HG03460 (cell line): ENCODE measurements at regions not wholly inside any gene's neighbourhood (a gene's known extent, or its start where the extent isn't known, plus 50 kb on each side); places are given as distances from the start of the nearest gene placed in this dataset.
"Not testable (repeated sequence)": the region's sequence is repeated elsewhere in the genome, so short reads cannot be mapped to it uniquely, and the experiment has no call there.

ENCODE experiments used
- ATAC-seq: cut with Tn5 transposase; IDR thresholded peaks from one replicate; pipeline ENCODE4 v1.9.1; 2021; ENCODE audit not compliant: unreplicated experiment

DNA sequence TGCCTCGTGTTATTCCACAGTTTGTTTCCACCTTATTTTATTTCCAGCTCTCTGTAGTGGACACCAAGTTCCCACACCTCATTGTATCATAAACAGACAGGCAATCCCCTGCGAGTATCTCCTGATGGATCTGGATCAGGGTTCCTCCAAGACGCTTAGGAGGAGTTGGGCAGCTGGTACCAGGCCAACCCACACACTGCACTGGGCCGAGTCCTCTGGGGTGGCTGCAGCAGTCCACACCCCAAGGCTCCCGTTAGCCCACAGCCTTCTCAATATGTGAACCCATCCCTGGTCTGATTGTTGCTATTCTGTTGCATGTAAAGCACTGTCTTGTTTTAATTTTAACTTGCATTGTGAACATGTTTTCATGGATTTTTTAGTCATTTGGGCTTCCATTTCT, 178.8 kb upstream of the RAB6C start:
- ATAC-seq = no peak

DNA sequence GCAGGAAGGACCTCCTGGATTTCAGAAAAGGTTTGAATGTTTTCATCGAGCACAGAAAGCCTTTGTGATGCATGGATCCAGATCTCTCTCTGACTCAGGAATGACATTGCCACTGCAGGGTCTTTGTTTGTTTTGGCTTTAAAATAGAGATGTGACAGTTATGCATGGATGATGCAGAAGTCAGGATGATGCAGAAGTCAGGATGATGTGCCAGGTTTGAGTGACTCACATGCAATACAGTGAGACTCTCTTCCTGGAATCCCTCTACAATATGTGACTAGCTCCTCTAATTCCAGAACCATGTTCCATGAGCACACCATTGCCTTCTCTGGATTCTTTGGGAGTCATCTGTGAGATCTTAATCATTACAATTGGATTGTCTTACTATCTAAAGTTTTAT, 177.9 kb upstream of the RAB6C start:
- no peak for ATAC-seq

DNA sequence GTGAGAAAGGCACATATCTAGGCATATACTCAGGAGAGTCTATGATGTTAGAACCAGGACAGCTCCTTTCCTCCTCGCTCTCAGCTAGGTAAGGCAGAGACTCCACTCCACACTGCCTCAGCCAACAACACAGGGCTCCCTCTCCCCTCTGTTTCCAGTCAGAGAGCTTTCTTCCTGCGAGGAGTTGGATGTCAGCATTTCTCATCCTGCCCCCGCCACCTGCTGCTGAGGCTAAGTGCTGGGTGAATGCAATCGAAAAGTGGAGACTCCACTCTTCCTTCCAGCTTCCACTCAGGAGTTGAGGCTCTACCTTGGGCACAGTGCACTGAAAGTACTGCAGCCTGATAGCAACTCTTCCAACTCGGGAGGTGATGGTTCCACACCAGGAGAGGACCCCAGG, 177.2 kb upstream of the RAB6C start:
- ATAC-seq = no peak

DNA sequence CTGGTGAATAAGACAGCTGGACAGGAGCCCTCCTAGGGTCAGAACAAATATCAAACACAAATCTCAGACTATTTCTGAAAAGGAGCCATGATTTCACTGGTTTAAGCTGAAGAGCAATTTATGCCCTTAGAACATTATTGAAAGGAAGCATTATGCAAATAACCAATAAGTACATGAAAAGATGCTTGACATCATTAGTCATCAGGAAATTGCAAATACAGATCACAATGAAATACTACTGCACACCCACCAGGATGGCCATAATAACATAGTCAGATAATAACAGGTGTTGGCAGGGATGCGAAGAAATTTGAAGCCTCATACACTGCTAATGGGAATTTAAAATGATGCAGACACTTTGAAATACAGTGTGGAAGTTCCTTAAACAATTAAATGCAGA, 176.4 kb upstream of the RAB6C start:
- no peak for ATAC-seq

DNA sequence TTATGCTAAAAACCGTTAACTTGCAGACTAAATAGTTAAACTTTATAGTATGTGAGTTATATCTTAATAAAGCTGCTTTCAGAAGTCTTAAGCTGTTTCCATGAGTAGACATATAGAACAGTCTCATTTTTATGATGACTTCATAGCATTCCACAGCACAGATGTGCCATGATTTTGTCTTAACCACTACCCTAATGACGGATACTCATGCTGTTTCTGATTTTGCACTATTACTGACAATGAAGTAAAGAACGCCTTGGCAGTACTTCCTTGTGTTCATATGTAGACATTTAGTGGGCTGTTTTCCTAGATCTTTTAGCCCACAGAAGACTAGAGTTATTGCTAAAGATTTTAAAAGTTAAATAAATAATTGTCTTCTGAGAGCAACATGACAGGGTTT, 175.6 kb upstream of the RAB6C start:
- ATAC-seq = no peak

DNA sequence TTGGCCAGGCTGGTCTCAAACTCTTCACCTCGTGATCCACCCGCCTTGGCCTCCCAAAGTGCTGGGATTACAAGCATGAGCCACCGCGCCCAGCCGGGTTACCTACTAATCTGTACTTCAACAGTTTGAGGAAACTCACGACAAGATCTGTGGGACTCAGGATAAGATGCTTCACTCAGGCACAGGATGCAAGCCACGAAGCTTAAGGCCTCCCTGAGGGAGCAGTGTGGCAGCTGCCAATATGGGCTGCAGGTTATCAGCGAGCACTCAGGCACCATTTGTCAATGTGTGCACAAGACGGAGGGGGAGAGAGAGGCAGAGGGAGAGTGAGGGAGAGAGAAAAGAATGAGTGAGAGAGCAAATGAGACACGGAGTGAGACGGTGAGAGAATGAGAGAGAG, 173.6 kb upstream of the RAB6C start:
- ATAC-seq = no peak

DNA sequence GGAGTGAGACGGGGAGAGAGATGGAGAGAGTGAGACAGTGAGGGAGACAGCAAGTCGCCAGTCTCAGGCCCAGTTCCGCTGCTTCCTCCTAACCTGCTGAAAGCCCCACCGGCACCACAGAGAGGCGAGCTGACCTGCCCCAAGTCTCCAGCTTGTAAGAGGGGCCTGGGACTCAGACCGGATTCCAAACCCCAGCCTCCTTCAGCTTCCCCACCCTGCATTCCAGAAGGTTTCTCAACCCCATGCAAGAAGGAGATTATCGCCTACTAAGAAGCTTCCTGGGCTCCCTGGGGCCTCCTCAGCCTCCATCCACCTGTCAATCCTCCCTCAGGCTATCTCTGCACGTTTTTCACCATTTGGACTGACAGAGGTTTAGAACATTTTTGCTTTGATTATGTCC, 173.1 kb upstream of the RAB6C start:
- ATAC-seq = no peak

DNA sequence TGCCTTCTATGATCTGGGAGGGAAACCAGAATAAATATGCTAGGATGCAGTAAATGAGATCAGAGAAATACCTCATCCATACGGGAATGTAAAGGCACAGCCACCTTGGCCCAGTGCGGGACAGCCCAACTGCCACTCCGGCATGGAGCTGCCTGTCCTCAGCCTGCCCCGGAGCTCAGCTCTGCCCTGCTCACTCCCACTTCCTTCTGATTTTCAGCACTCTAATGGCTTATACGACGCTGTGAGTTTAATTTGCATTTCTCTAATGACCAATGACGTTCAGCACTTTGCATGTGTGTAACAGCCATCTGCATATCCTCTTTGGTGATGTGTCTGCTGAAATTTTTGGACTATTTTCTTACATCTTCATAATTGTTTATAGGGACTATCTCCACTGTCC, 172.5 kb upstream of the RAB6C start:
- ATAC-seq = no peak

DNA sequence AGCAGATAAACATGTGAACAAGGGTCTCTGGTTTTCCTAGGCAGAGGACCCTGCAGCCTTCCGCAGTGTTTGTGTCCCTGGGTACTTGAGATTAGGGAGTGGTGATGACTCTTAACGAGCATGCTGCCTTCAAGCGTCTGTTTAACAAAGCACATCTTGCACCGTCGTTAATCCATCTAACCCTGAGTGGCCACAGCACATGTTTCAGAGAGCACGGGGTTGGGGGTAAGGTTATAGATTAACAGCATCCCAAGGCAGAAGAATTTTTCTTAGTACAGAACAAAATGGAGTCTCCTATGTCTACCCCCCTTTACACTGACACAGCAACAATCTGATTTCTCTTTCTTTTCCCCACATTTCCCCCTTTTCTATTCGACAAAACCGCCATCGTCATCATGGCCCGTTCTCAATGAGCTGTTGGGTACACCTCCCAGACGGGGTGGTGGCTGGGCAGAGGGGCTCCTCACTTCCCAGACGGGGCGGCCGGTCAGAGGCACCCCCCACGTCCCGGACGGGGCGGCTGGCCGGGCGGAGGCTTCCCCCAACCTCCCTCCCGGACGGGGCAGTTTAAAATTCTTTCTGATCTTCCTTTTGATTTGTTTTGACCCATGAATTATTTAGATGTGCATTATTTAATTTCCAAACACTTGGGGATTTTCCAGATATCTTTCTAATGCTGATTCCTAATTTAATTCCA, 171.7 kb upstream of the RAB6C start:
- ATAC-seq = not testable (repeated sequence)

DNA sequence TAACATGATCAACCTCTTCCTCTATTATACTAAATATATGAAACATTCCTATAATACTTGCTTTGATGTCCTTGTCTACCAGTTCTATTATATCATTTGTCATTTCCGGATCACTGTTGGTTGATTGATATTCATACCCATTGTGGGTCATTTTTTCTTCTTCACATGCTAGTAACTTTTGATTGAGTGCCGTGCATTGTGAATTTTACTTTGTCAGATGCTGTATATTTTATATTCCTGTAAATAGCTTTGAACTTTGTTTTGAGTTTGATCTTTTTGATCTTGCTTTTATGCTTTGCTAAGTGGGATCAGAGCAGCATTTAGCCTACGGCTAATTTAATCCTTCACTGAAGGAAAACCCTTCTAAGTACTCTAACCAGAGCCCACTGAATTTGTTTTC, 168.9 kb upstream of the RAB6C start:
- ATAC-seq = no peak

DNA sequence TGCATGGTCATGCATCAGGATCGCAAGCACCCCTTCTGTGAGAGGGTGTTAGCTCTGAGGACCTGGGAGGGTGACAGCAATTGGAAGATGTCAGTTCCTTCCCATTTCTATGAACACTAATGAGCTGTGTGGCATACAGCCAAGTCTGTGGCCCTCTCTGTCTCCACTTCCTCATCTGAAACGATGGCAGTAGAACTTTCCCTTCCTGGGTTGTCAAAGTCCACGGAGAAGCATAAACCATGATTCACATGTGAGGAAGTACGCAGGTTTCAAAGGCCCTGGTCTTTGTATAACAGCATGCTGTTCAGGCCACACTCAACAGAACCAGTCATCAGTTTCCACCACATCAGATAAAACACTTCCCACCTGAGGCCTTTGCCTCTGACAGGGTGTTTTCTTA, 167.4 kb upstream of the RAB6C start:
- ATAC-seq = peak; percentile 74

DNA sequence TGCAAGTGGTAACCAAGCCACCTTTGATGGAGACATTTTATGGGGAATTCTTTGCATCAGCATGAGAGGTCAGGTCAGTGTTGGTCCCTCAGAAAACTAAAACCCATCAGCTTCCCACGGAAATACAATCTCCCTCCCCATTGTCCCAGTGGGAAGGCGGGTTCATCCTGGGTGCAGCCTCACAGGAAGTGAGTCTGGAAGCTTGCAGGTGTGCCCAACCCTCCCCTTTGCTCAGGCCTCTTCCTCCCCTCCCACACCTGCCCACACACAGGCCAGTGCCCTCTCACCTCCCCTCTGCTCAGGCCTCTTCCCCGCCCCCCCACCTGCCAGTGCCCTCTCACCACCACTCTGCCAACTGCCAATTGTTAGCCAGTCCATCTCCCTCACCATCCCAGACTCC, 166.8 kb upstream of the RAB6C start:
- no peak for ATAC-seq

DNA sequence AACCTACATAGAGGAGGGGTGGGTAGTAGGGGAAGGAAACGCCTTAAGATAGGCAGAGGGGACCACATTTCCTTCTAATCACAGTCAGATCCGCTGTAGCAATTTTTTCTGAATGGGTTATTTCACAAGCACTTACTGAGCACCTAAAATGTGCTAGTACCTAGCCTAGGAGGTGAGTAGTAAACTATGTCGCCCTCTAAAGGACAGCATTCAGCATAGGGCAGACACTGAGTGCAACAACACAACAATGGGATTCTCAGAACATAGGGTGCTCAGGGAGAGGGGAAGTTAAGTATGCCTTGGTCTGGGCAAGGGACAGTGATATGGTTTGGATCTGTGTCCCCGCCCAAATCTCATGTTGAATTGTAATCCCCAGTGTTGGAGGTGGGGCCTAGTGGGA, 166.1 kb upstream of the RAB6C start:
- no peak for ATAC-seq

DNA sequence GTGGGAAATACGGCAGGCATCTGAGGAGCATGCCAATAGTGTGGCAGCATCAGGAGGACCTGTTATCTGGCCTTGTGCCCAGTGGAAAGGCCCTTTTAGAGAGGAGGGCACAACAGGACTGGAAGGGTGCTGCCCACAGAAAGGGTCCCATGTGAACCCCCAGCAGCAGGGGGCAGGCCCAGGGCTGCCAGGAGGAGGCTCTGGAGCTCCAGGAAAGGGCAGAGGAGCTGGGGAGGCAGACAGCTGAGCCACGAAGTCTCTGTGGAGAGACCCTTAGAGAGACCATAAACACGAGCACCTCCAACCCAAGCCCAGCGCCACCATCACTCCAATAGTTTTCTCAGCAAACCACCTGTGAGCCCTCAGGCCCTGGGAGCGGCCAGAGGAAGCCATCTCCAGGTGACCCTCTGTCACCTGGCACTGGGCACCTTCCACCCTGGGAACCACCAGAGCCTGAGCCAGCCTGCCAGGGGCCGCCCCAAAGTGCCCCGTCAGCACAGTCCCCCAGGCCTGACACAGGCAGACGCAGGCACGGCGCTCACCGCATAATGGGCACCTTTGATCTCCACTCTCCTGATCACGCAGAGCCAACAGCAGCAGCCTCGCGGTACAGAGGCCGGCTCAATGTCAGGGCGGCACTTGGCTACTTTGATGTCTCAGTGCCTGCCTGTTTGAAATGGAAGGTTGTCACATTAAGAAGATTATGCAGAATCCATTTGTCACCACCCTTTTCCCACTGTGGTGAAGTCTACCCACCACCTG, 162.5 kb upstream of the RAB6C start:
- no peak for ATAC-seq

DNA sequence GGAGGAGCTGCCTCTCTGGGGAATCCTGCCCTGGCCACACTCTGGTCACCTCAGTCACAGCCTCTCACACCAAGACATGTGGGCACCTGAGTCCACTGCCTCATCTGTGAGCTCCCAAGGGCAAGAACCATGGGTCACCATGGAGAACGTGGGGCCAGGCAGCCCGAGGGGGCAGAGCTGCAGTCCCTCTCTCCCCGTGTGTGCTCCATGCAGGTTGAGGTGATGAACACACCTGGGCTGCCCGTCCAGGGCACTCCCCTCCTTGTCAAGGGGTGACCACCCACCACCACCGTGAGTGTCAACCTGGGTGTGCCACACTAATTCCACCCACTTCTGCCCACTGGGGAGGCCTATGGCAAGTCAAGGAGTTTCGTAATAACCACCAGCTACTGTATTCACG, 159.6 kb upstream of the RAB6C start:
- ATAC-seq = no peak

DNA sequence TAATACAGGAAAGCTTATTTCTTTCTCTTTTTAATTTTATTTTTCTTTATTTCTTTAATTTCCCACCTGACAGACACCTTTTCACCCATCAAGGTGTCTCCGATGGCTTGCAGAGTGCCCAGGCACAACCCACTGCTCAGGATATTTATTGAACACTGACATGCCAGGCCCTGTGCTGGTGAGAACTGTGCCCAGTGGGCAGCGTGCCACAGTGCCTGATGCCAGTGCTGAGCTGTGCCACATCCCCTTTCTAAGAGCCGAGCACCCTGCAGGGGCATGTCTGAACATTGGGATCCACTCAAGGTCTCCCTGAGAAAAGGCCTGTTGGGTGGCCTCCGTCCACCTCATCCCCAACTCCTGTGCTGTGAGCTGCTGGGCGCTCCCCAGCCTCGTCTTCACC, 158.6 kb upstream of the RAB6C start:
- ATAC-seq = no peak

DNA sequence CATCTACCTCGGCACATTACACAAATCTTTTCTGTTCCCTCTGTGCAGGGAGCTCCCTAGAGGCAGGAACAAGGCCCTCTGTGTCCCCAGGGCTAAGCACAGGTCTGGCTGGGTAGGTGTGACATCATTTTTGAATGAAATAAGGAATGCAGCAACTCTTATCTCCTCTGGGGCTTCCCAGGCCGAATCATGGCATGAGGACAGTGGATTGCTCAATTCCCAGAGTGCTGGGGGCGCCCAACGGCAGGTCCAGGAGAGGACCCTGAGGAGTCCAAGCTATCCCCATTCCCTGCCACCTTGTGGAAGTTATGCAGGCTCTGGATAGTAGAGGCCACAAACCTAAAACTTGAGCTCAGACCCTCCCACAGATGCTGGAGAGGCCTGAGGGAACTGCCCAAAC, 158.0 kb upstream of the RAB6C start:
- ATAC-seq = no peak

DNA sequence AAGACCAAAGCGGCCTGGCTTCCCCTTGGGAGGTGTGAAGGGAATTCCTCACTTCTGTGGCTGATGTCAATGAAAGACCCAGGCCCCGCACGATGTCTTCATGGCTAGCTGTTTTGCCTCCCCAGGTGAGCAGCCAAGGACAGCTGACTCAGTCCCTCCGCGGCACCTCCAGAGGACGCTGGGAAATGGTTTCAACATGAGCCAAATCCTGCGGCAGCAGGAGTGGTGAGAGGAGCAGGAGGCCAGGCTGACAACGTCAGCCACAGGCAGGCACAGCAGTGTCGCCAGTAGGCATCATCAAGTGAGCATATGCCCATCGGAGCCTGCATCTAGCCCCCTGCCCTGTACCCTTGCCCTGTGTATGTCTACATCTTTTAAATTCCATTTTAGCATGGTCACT, 156.4 kb upstream of the RAB6C start:
- ATAC-seq = no peak

DNA sequence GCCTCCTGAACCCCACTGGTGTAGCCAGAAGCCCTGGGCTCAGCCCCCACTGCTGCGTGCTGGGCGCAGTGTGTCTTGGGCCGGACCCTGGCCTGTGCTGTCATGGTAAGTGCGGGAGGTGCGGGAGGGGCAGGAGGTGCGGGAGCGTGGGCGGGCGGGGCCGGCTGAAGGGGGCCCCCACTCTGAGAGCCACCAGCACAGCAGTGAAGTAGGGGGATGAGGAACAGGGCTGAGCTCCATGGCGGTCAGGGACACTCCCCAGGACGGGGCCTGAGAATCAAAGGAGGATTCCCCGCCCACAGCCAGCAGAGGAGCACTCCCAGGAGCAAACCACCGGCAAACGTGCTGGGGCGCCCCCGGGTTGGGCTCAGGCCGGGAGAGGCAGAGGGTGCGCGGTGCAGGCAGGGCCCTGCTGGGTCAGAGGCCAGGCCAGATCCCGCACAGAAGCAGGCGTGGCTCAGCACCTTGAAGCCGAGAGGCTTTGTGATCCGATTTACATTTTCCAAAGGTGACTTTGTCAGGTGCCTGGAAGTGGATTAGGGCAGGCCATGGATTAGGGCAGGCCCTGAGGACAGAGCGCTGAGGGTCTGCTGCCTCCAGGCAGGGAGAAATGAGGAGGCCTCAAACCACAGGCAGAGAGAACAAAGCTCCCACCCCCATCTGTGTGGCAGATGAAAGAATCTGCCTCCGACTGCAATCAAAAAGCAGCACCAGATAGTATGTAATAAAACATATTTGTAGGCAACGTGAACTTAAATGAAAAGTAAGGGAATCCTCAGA, 152.0 kb upstream of the RAB6C start:
- ATAC-seq = no peak

DNA sequence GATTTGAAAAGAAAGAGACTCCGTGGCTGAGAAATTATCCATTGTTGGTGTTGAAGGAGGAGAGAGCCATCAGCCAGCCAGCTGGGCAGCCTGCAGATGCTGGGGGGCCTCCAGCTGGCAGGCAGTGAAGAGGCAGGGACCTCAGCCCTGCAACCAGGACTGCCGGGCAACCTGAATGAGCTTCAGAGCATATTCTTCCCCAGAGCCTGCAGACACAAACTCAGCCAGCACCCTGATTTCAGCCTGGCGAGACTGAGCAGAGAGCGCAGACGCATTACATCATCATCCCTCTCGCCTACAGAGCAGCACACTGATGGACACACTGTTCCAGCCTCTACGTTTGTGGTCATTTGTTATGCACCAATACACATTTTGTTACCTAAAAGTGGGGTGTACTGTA, 150.7 kb upstream of the RAB6C start:
- no peak for ATAC-seq

DNA sequence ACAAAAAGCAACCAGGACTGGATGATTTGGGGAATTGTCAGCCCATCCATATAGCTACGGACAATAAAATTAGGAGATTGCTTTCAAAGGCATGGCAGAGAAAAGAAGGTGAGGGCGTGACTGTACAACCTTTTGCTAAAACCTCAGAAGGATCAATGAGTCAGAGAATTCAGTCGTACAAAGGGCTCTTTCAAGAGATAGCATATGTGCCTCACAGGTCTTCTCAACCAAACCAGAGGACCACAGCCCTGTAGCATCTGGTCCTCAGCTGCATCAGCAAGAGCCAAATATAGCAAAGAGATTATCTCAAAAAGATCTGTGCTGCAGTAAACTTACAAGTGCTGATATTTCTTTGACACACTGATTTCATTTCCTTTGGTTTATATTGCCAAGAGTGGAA, 149.9 kb upstream of the RAB6C start:
- ATAC-seq = no peak

DNA sequence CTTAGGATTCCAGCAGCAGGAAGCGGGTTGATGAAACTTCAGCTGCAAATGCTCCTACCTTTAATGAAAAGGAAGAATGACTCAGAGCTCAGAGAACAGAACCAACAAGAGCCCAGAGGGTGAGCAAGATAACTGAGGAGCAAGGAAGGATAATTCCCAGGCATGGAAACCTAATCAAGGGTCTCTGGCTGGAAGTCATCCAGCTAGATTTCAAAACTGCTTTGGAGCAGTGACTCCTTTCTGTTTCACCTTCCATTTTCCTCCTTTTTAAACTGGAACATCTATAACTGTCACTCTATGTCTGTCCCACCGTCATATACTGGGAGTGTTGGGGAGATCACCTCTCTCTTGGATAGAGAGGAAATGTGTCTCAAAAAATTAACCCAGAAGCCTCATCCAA, 148.4 kb upstream of the RAB6C start:
- ATAC-seq = no peak
